ENCODE measurements at regions not wholly inside any gene's neighbourhood (a gene's known extent, or its start where the extent isn't known, plus 50 kb on each side); places are given as distances from the start of the nearest gene placed in this dataset.

DNA sequence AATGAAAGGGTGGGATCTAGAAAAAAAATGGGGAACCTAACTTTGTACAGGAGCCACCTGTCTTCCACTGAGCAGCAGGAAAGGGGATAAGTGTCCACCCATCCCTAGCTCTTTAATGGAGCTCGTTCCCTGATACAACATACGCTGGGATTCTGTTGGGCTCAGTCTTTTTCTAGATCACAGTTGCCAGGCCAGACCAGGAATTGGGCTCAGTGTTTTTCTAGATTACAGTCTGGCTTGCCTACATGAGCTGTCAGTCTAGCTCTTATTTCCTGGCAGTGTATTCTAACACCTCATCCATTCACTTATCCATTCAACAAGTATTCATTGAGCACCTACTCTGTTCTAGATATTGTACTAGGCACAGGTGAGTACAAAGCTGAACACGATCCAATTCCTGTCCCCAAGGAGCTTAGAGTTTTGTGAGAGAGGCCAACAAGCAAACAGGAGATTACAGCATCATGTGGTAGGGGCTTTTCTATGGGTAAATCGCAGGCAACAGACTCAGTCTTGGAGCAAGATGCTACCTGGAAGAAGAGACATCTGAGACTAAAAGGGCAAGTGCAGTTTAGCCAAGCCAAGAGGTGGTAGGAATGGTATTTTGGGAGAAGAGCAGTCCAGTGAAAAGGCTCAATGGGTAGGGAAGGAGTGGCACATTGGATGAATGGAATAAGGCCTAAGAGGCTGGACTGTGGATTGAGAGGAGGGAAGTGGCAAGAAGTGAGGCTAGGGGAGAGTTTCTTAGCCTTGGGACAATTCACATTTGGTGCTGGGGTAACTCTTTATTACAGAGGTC lies 138.0 kb upstream of the HS3ST2 start:
- Histone ChIP-seq H2BK5ac (ENCODE audit: insufficient read length, low read length) (no peak overlapping the region), H4K5ac (ENCODE audit: insufficient read length, low read depth, low read length) (no peak overlapping the region), H3K9ac (ENCODE audit: extremely low read depth, insufficient read length, low read length) (no peak overlapping the region), H2BK15ac (ENCODE audit: low read depth, low read length) (no peak overlapping the region), H3K56ac (ENCODE audit: insufficient read length, low read depth, low read length) (no peak overlapping the region), H2BK120ac (ENCODE audit: low read depth, low read length, poor library complexity, severe bottlenecking) (no peak overlapping the region), H2AK5ac (ENCODE audit: insufficient read length, low read length) (no peak overlapping the region), H3K27me3 (ENCODE audit: insufficient read depth, low read length) (no peaks in the 10 kb centered on the region), H4K91ac (ENCODE audit: insufficient read length, low read depth, low read length) (no peak overlapping the region), H2AFZ (ENCODE audit: low read length) (no peak overlapping the region), H3K23ac (ENCODE audit: insufficient read length, low read depth, low read length) (no peak overlapping the region), H3K4ac (ENCODE audit: low read depth, low read length) (no peak overlapping the region), H4K8ac (replicated peaks; ENCODE audit: insufficient read length, low read depth, low read length) (no peak overlapping the region), H3K14ac (ENCODE audit: insufficient read depth, low read length) (no peak overlapping the region), H3T11ph (ENCODE audit: low read length) (no peak overlapping the region), H3K23me2 (ENCODE audit: insufficient read length, low read depth, low read length, poor library complexity, severe bottlenecking) (no peaks in the 10 kb centered on the region), H3K4me2 (ENCODE audit: insufficient read depth, insufficient read length, low read length) (no peak overlapping the region), H3K79me2 (ENCODE audit: insufficient read depth, low read length) (no peaks in the 10 kb centered on the region), H3K9me3 (ENCODE audit: control insufficient read depth, low read depth, low read length) (no peaks in the 10 kb centered on the region), H2BK20ac (ENCODE audit: low read depth, low read length, poor library complexity, severe bottlenecking) (no peak overlapping the region), H3K4me1 (ENCODE audit: insufficient read depth, low read length) (peaks cover 6% of the 10 kb centered on the region; the same call in 1 of the 2 replicates), H3K27ac (ENCODE audit: insufficient read length, low read depth, low read length) (no peak overlapping the region), H4K20me1 (ENCODE audit: control insufficient read depth, insufficient read depth, insufficient read length) (no peaks in the 10 kb centered on the region), H3K79me1 (ENCODE audit: insufficient read depth, low read depth, low read length, poor library complexity, severe bottlenecking) (no peaks in the 10 kb centered on the region), H2BK12ac (ENCODE audit: insufficient read length, low read depth, low read length) (no peak overlapping the region), H3K18ac (ENCODE audit: insufficient read length, low read depth, low read length) (no peak overlapping the region)
- Mint-ChIP-seq H3K27ac (no peak overlapping the region), H3K36me3 (ENCODE audit: insufficient read depth in 1 of 3, low read depth in 3 of 3) (no peaks in the 10 kb centered on the region), H3K4me3 (no peak overlapping the region), H3K27me3 (ENCODE audit: low read depth) (no peaks in the 10 kb centered on the region), H3K4me1 (peaks cover 0 to 2% of the 10 kb centered on the region in 2 experiments; a peak in 1 of 4 replicates), H3K9me3 (no peaks in the 10 kb centered on the region)
- TF ChIP-seq, protein P1, sequence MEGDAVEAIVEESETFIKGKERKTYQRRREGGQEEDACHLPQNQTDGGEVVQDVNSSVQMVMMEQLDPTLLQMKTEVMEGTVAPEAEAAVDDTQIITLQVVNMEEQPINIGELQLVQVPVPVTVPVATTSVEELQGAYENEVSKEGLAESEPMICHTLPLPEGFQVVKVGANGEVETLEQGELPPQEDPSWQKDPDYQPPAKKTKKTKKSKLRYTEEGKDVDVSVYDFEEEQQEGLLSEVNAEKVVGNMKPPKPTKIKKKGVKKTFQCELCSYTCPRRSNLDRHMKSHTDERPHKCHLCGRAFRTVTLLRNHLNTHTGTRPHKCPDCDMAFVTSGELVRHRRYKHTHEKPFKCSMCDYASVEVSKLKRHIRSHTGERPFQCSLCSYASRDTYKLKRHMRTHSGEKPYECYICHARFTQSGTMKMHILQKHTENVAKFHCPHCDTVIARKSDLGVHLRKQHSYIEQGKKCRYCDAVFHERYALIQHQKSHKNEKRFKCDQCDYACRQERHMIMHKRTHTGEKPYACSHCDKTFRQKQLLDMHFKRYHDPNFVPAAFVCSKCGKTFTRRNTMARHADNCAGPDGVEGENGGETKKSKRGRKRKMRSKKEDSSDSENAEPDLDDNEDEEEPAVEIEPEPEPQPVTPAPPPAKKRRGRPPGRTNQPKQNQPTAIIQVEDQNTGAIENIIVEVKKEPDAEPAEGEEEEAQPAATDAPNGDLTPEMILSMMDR (conservative IDR thresholded peaks at IDR 0.05): no peak
- no CpG with 5 or more reads among the region's 4 CpGs for WGBS (ENCODE audit: extremely low coverage, insufficient read length, low lambda C conversion rate)
- peak; percentile 17 for DNase-seq
